ENCODE measurements at regions not wholly inside any gene's neighbourhood (a gene's known extent, or its start where the extent isn't known, plus 50 kb on each side); places are given as distances from the start of the nearest gene placed in this dataset.

GRCh38 chr20:50385733-50386640 is 124.2 kb upstream of the PTPN1 start:
- intact Hi-C loops (cut with DNase I), result no loop called here
- no peaks in the 10 kb centered on the region for H3K9me3 ChIP-seq
- H3K27me3 ChIP-seq, result no peaks in the 10 kb centered on the region
- no peak for TF ChIP-seq POLR2AphosphoS5 (IDR thresholded peaks at IDR 0.05)
- TF ChIP-seq POLR2A (IDR thresholded peaks at IDR 0.05; ENCODE audit: low read depth), result no peak
- TF ChIP-seq EP300 (IDR thresholded peaks at IDR 0.05), result no peak
- WGBS, result 69% methylated on average over 22 of the region's 22 CpGs
- H3K4me1 ChIP-seq, result peaks cover 10 to 29% (median 17%) of the 10 kb centered on the region in 4 donors
- DNase-seq (ENCODE audit: extremely low spot score), result no peak
- H3K4me3 ChIP-seq, result no peak overlapping the region
- no peaks in the 10 kb centered on the region for H3K36me3 ChIP-seq
- H3K27ac ChIP-seq (replicated peaks in 1 of 4), result no peak overlapping the region

- DNase-seq (ENCODE audit: extremely low spot score), result no peak
- H3K27me3 ChIP-seq, result no peaks in the 10 kb centered on the region
- 64% methylated on average over 6 of the region's 6 CpGs for WGBS
- no peak overlapping the region for H3K4me3 ChIP-seq
- H3K36me3 ChIP-seq, result no peaks in the 10 kb centered on the region
- peaks cover 6 to 23% (median 14%) of the 10 kb centered on the region in 4 donors for H3K4me1 ChIP-seq
- TF ChIP-seq POLR2A (IDR thresholded peaks at IDR 0.05; ENCODE audit: low read depth), result no peak
- TF ChIP-seq, protein P1, sequence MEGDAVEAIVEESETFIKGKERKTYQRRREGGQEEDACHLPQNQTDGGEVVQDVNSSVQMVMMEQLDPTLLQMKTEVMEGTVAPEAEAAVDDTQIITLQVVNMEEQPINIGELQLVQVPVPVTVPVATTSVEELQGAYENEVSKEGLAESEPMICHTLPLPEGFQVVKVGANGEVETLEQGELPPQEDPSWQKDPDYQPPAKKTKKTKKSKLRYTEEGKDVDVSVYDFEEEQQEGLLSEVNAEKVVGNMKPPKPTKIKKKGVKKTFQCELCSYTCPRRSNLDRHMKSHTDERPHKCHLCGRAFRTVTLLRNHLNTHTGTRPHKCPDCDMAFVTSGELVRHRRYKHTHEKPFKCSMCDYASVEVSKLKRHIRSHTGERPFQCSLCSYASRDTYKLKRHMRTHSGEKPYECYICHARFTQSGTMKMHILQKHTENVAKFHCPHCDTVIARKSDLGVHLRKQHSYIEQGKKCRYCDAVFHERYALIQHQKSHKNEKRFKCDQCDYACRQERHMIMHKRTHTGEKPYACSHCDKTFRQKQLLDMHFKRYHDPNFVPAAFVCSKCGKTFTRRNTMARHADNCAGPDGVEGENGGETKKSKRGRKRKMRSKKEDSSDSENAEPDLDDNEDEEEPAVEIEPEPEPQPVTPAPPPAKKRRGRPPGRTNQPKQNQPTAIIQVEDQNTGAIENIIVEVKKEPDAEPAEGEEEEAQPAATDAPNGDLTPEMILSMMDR (IDR thresholded peaks at IDR 0.05), result no peak
- no peak for TF ChIP-seq POLR2AphosphoS5 (IDR thresholded peaks at IDR 0.05)
- no peak for TF ChIP-seq EP300 (IDR thresholded peaks at IDR 0.05)
- H3K27ac ChIP-seq (replicated peaks in 1 of 4), result no peak overlapping the region
- no peaks in the 10 kb centered on the region for H3K9me3 ChIP-seq
- intact Hi-C loops (cut with DNase I), result no loop called here
These were observed 123.6 kb upstream of the PTPN1 start for GRCh38 chr20:50386641-50386960.

GRCh38 chr20:50387218-50387995 is 122.8 kb upstream of the PTPN1 start:
- TF ChIP-seq, protein P1 (IDR thresholded peaks at IDR 0.05), result no peak
- TF ChIP-seq EP300 (IDR thresholded peaks at IDR 0.05), result no peak
- TF ChIP-seq POLR2AphosphoS5 (IDR thresholded peaks at IDR 0.05), result no peak
- TF ChIP-seq POLR2A (IDR thresholded peaks at IDR 0.05; ENCODE audit: low read depth), result no peak
- Histone ChIP-seq H3K4me1 (peaks cover 4 to 16% (median 11%) of the 10 kb centered on the region in 4 donors), H3K4me3 (no peak overlapping the region), H3K27me3 (no peaks in the 10 kb centered on the region), H3K36me3 (no peaks in the 10 kb centered on the region), H3K27ac (replicated peaks in 1 of 4) (no peak overlapping the region), H3K9me3 (no peaks in the 10 kb centered on the region)
- 88% methylated on average over 21 of the region's 21 CpGs for WGBS
- intact Hi-C loops (cut with DNase I), result no loop called here
- DNase-seq (ENCODE audit: extremely low spot score), result no peak

DNA sequence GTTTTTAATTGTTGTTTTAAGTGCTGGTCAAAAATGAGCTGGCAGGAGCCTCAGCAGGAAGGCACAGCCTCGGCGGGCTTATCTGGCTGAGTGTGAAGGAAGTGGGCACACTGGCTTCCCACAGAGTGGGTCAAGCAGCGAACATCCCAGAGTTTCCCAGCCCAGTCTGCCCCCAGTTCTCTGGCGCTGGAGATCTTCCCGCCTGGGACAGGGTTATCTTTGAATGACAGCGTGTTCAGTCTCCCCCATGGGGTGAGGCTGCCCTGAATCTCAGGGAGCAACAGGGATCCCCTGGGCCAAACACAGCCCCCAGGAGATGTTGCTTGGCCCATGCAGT is 122.2 kb upstream of the PTPN1 start:
- no peaks in the 10 kb centered on the region for H3K27me3 ChIP-seq
- no peak overlapping the region for H3K4me3 ChIP-seq
- H3K9me3 ChIP-seq, result no peaks in the 10 kb centered on the region
- no peak overlapping the region for H3K27ac ChIP-seq (replicated peaks in 1 of 4)
- H3K36me3 ChIP-seq, result no peaks in the 10 kb centered on the region
- no peak for DNase-seq (ENCODE audit: extremely low spot score)
- 65% methylated on average over 6 of the region's 6 CpGs for WGBS
- TF ChIP-seq POLR2AphosphoS5 (IDR thresholded peaks at IDR 0.05) (no peak), EP300 (IDR thresholded peaks at IDR 0.05) (no peak), POLR2A (IDR thresholded peaks at IDR 0.05; ENCODE audit: low read depth) (no peak)
- TF ChIP-seq, protein P1 (IDR thresholded peaks at IDR 0.05), result no peak
- intact Hi-C loops (cut with DNase I), result no loop called here
- peaks cover 0 to 16% (median 8%) of the 10 kb centered on the region in 4 donors for H3K4me1 ChIP-seq

- no peak overlapping the region for H3K4me3 ChIP-seq
- H3K27ac ChIP-seq (replicated peaks in 1 of 4), result no peak overlapping the region
- no peaks in the 10 kb centered on the region for H3K36me3 ChIP-seq
- 94% methylated on average over 12 of the region's 12 CpGs for WGBS
- no peaks in the 10 kb centered on the region for H3K27me3 ChIP-seq
- TF ChIP-seq POLR2AphosphoS5 (IDR thresholded peaks at IDR 0.05) (no peak), EP300 (IDR thresholded peaks at IDR 0.05) (no peak), POLR2A (IDR thresholded peaks at IDR 0.05; ENCODE audit: low read depth) (no peak)
- TF ChIP-seq, protein P1 (IDR thresholded peaks at IDR 0.05), result no peak
- H3K9me3 ChIP-seq, result no peaks in the 10 kb centered on the region
- H3K4me1 ChIP-seq, result peaks cover 3 to 16% (median 5%) of the 10 kb centered on the region in 4 donors
- intact Hi-C loops (cut with DNase I), result no loop called here
- no peak for DNase-seq (ENCODE audit: extremely low spot score)
These were observed 121.3 kb upstream of the PTPN1 start for GRCh38 chr20:50388733-50389437.

Measured in esophagus muscularis mucosa (tissue), 4 donors.